HepG2 (cell line): ENCODE measurements at regions not wholly inside any gene's neighbourhood (a gene's known extent, or its start where the extent isn't known, plus 50 kb on each side); places are given as distances from the start of the nearest gene placed in this dataset.
"Not testable (repeated sequence)": the region's sequence is repeated elsewhere in the genome, so short reads cannot be mapped to it uniquely, and the experiment has no call there.

ENCODE experiments used
- ATAC-seq: fragments of 200-7000 bp; cut with Tn5 transposase; 3 replicates; pipeline ENCODE4 v1.9.1; 2020; ENCODE audit warnings: mild to moderate bottlenecking, moderate library complexity
- BruUV-seq: library from RNA; stranded (reverse); fragments of 400-500 nt; replicated peaks from 2 replicates; lab custom pipeline; 2021; lab: Mats Ljungman, UMichigan
- CTCF ChIA-PET: fragments of 300-600 bp; formaldehyde crosslinking; extraction: SDS; loops from one replicate; lab custom pipeline; 2021; ENCODE audit warnings: low total read pairs, inconsistent platforms, low intra/inter-chr PET ratio; lab: Yijun Ruan, JAX
- POLR2A ChIA-PET: fragments of 350-600 bp; sonication (Branson Sonifier 250); formaldehyde crosslinking; loops from one replicate; lab custom pipeline; 2020; ENCODE audit warnings: antibody characterized with exemption, inconsistent platforms; lab: Yijun Ruan, JAX
- DNase-seq: peaks from one replicate; pipeline ENCODE4 v3.0.0-alpha.2; 2015; ENCODE audit warnings: low spot score
- FAIRE-seq: peaks from 3 replicates; lab custom pipeline; 2011; peaks lifted over from hg19 to GRCh38; lab: Jason Lieb, UNC
- H2AFZ ChIP-seq: one replicate; pipeline ENCODE4 v1.6.1; 2011; ENCODE audit warnings: low read length, inconsistent platforms
- H3K27ac ChIP-seq: fragments of 300-600 bp; 3 replicates; pipeline ENCODE4 v1.8.0; 2011; ENCODE audit warnings: mixed run types, mild to moderate bottlenecking, mixed read lengths, low read length, inconsistent platforms; ENCODE audit not compliant: insufficient read depth; ENCODE audit errors: extremely low read length
- H3K27me3 ChIP-seq, 2 experiments: fragments of 200-600 bp in 1 of 2; 2 replicates in 1 of 2; 3 replicates in 1 of 2; pipeline versions ENCODE4 v1.6.0 to v1.8.0; 2011; ENCODE audit warnings: low read length in 2 of 2, mild to moderate bottlenecking in 2 of 2, moderate library complexity in 2 of 2, inconsistent platforms in 1 of 2; ENCODE audit not compliant: insufficient read depth in 2 of 2, control insufficient read depth in 1 of 2
- H3K36me3 ChIP-seq, 2 experiments: fragments of 200-600 bp in 1 of 2; replicated peaks in 1 of 2; 2 replicates in 1 of 2; 3 replicates in 1 of 2; pipeline versions ENCODE4 v1.5.1 to v1.8.0; 2011; ENCODE audit warnings: low read length in 2 of 2, inconsistent platforms in 1 of 2; ENCODE audit not compliant: insufficient read depth in 2 of 2, control insufficient read depth in 1 of 2
- H3K4me1 ChIP-seq: 2 replicates; pipeline ENCODE4 v1.5.1; 2012; ENCODE audit warnings: low read length, inconsistent platforms; ENCODE audit not compliant: insufficient read depth
- H3K4me2 ChIP-seq: 2 replicates; pipeline ENCODE4 v1.6.0; 2011; ENCODE audit warnings: low read depth, low read length, inconsistent platforms
- H3K4me3 ChIP-seq, 3 experiments: fragments of 200-600 bp in 1 of 3; sonication (generic), shearing (Covaris generic) in 1 of 3; replicated peaks in 1 of 3; 2 replicates each; pipeline ENCODE4 v1.5.1; 2011 to 2016; ENCODE audit warnings: low read length in 3 of 3, inconsistent platforms in 2 of 3, low read depth in 2 of 3, mild to moderate bottlenecking in 2 of 3, control low read depth in 1 of 3, mixed read lengths in 1 of 3; ENCODE audit not compliant: insufficient read depth in 1 of 3
- H3K79me2 ChIP-seq: one replicate; pipeline ENCODE4 v1.6.1; 2011; ENCODE audit warnings: low read length, inconsistent platforms; ENCODE audit not compliant: insufficient read depth
- H3K9ac ChIP-seq: 2 replicates; pipeline ENCODE4 v1.6.0; 2011; ENCODE audit warnings: mild to moderate bottlenecking, low read depth, low read length, inconsistent platforms; ENCODE audit not compliant: insufficient read depth
- H3K9me3 ChIP-seq: 2 replicates; pipeline ENCODE4 v1.5.1; 2012; ENCODE audit warnings: mild to moderate bottlenecking, low read length
- H4K20me1 ChIP-seq: 2 replicates; pipeline ENCODE4 v1.6.0; 2011; ENCODE audit warnings: inconsistent platforms, mild to moderate bottlenecking, low read length, moderate library complexity; ENCODE audit not compliant: insufficient read depth
- GZF1 ChIP-seq: sonication (generic); formaldehyde crosslinking; IDR thresholded peaks from 2 replicates; pipeline ENCODE4 v1.5.1; 2020; ENCODE audit warnings: mild to moderate bottlenecking, missing genetic modification reagents
- ZBTB33 ChIP-seq: sonication (generic); formaldehyde crosslinking; IDR thresholded peaks from 2 replicates; pipeline ENCODE4 v1.4.0; 2020; ENCODE audit warnings: missing genetic modification reagents
- WGBS: methylation state at CpG from one replicate; pipeline ENCODE4 v1.1.6; 2017; ENCODE audit warnings: low lambda C conversion rate; 5-methylcytosine and 5-hydroxymethylcytosine counted together
- in situ Hi-C: cut with HindIII; loops from 2 replicates; pipeline ENCODE4 v1.10.0; 2017; ENCODE audit warnings: low pct_unique_long_range_greater_than_20kb; ENCODE audit not compliant: extremely low pct_ligation_motif_present
- intact Hi-C: fragments of 100-400 bp; cut with micrococcal nuclease; formaldehyde crosslinking; loops from one replicate; pipeline ENCODE4 v1.10.0; 2022; ENCODE audit not compliant: unreplicated experiment

- H3K36me3 ChIP-seq, H2AFZ ChIP-seq, intact Hi-C loops, H3K4me3 ChIP-seq, POLR2A ChIA-PET, H3K4me2 ChIP-seq, H3K4me1 ChIP-seq, H3K9me3 ChIP-seq, ATAC-seq, H3K79me2 ChIP-seq, BruUV-seq, H3K27ac ChIP-seq, FAIRE-seq, in situ Hi-C loops, H3K9ac ChIP-seq, H4K20me1 ChIP-seq, CTCF ChIA-PET, DNase-seq: not testable (repeated sequence)
- peaks cover 1 to 13% of the 10 kb centered on the region in 2 experiments; a peak in 4 of 5 replicates for H3K27me3 ChIP-seq
- 59% methylated on average over 17 of the region's 17 CpGs for WGBS
Observed at GRCh38 chr7:1620176-1620575, 49.9 kb upstream of the ELFN1 start.

DNA sequence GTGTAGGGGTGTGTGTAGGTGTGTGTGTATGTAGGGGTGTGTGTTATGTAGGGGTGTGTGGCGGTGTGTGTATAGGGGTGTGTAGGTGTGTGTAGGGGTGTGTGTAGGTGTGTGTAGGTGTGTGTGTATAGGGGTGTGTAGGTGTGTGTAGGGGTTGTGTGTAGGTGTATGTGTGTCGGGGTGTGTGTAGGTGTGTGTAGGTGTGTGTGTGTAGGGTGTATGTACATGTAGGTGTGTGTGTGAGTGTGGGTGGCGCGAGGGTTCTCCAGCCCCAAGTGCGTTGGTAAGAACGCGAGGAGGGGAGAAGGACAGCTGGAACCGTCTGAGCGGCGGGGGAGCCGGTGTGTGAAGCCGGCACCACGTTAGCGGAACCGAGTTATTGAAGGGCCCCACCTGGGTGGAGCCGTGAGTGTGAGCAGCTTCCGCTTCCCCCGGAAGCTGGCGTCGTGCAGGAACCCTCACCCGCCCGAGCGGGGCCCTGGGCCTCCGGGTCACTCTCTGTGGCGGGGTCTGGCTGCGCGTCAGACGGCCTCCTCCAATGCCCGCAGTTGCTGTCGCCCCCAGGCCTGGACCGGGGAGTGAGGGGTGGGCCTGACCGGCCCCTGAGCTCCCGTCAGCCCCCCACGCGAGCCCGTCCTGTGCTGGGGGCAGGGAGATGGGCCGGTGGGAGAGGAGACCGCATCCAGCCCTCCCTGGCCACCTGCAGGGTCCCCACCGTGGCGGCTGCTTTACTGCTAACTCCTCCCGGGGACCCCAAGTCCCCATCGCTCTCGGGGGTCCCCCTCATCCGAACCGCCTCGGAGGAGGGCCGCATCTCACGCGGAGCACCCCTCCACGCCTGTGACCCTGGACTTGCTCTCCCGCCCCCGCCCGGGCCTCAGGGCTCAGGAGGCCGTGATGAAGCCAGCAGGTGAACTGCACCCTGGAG lies 49.6 kb upstream of the PSMG3 start:
- H3K27me3 ChIP-seq = peaks cover 1 to 9% of the 10 kb centered on the region in 2 experiments; a peak in 4 of 5 replicates
- no TSS peak for BruUV-seq
- FAIRE-seq = no peak
- ATAC-seq = no peak; the same call in 2 of the 3 replicates
- no peak for DNase-seq
- ChIA-PET POLR2A (no interaction called here), CTCF (no interaction called here)
- H3K36me3 ChIP-seq = no peaks in the 10 kb centered on the region
- no peak overlapping the region for H3K27ac ChIP-seq
- WGBS = 83% methylated on average over 22 of the region's 54 CpGs
- intact Hi-C loops (no loop called here), in situ Hi-C loops (no loop called here)
- TF ChIP-seq GZF1 (CRISPR knock-in tag) (no peak), ZBTB33 (CRISPR knock-in tag) (peak; percentile 53; the same call in 1 of the 2 replicates)
- H4K20me1 ChIP-seq = no peaks in the 10 kb centered on the region
- H3K4me3 ChIP-seq = no peak overlapping the region
- no peak overlapping the region for H3K4me2 ChIP-seq
- H3K9ac ChIP-seq = no peak overlapping the region
- no peaks in the 10 kb centered on the region for H3K4me1 ChIP-seq
- H2AFZ ChIP-seq = no peak overlapping the region
- no peaks in the 10 kb centered on the region for H3K9me3 ChIP-seq
- H3K79me2 ChIP-seq = no peaks in the 10 kb centered on the region
